Stimulated activated CD8-positive, alpha-beta memory T cell treated with anti-CD3 and anti-CD28 coated beads, Interleukin-4, amount 100 ng/mL, for 1 hour (primary cell): ENCODE measurements at regions not wholly inside any gene's neighbourhood (a gene's known extent, or its start where the extent isn't known, plus 50 kb on each side); places are given as distances from the start of the nearest gene placed in this dataset.

Experiments used
- DNase-seq, 2 donors: peaks; one replicate each; pipeline ENCODE4 v3.0.0-alpha.2; 2020; ENCODE audit warnings: low read depth in 2 of 2, low spot score in 1 of 2

- DNase-seq = no peak
Observed at GRCh38 chr3:111472556-111472955, 69.4 kb upstream of the CD96 start.

- no peak for DNase-seq
Observed at GRCh38 chr3:111473550-111473949, 68.4 kb upstream of the CD96 start.

GRCh38 chr3:111476701-111477100 lies 65.3 kb upstream of the CD96 start:
- DNase-seq = no peak

GRCh38 chr3:111480091-111480490 lies 61.9 kb upstream of the CD96 start:
- DNase-seq = no peak

GRCh38 chr3:111481551-111481950 lies 60.4 kb upstream of the CD96 start:
- no peak for DNase-seq

GRCh38 chr3:111482574-111482973 lies 59.4 kb upstream of the CD96 start:
- no peak for DNase-seq

- DNase-seq = no peak
Observed at GRCh38 chr3:111485086-111485485, 56.9 kb upstream of the CD96 start.
